ENCODE measurements at regions not wholly inside any gene's neighbourhood (a gene's known extent, or its start where the extent isn't known, plus 50 kb on each side); places are given as distances from the start of the nearest gene placed in this dataset.

GRCh38 chr10:21078410-21079329 lies 181.6 kb upstream of the NEBL start:
- TF ChIP-seq CTCF (IDR thresholded peaks at IDR 0.05) (peak in 5 of 7 experiments; percentile 46 to 71 (median 63)), POLR2A (IDR thresholded peaks at IDR 0.05) (no peak), EP300 (IDR thresholded peaks at IDR 0.05) (no peak)

All from stomach (tissue), 4 donors.